ENCODE measurements at regions not wholly inside any gene's neighbourhood (a gene's known extent, or its start where the extent isn't known, plus 50 kb on each side); places are given as distances from the start of the nearest gene placed in this dataset.
A peak's percentile ranks its signal among the peaks of the same experiment; 100 is the strongest.

DNA sequence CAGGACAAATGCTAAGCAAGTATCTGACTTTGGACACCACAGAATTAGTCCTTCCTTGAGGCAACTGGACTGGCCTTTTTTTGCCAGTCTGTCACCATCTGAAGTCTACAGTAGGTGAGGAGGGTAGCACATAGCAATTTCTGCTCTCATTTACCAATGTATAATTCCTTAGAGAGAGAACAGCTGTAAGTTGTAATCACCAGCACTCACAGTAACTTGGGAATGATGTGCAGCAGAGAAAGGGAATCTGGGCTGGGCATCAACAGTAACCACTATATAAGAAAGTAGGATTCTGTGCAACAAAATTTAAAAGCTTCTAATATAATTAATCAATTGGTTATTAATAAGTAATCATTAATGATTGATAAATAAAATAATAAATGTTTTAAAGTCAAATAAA, 86.3 kb upstream of the FAT3 start:
- Histone ChIP-seq H3K9ac (no peak overlapping the region), H3K36me3 (replicated peaks in 1 of 2; ENCODE audit: control insufficient read depth in 1 of 2, insufficient read depth in 2 of 2, low read length in 1 of 2) (no peaks in the 10 kb centered on the region), H3K9me2 (no peaks in the 10 kb centered on the region), H4K20me1 (ENCODE audit: insufficient read depth) (no peaks in the 10 kb centered on the region), H3K4me3 (ENCODE audit: low read depth in 2 of 2, low read length in 1 of 2) (no peak overlapping the region), H3K9me3 (no peaks in the 10 kb centered on the region), H3K4me2 (no peak overlapping the region), H3K4me1 (ENCODE audit: control insufficient read depth in 1 of 2, insufficient read depth in 2 of 2, low read depth in 1 of 2, low read length in 1 of 2) (peaks cover 0 to 6% of the 10 kb centered on the region in 2 experiments; a peak in 2 of 4 replicates), H2AFZ (ENCODE audit: low read depth) (no peak overlapping the region), H3K79me2 (ENCODE audit: insufficient read depth) (no peaks in the 10 kb centered on the region), H3F3A (replicated peaks; ENCODE audit: insufficient read depth) (no peaks in the 10 kb centered on the region), H3K27me3 (ENCODE audit: insufficient read depth) (no peaks in the 10 kb centered on the region), H3K27ac (ENCODE audit: low read depth in 2 of 2, low read length in 1 of 2) (no peak overlapping the region)
- no peak for DNase-seq
- ChIA-PET POLR2A (no interaction called here), CTCF (interaction anchor here (1.5 to 1.8 kb wide), 2 partner anchors 14 to 73 kb away, joined by 4 to 5 read pairs; no protein-coding TSS in a partner anchor)
- TF ChIP-seq MEF2A (IDR thresholded peaks at IDR 0.05; ENCODE audit: borderline replicate concordance, low read depth) (no peak), TEAD4 (IDR thresholded peaks at IDR 0.05; ENCODE audit: borderline replicate concordance, insufficient read depth) (no peak), SMC3 (IDR thresholded peaks at IDR 0.05; ENCODE audit: low read depth, low read length) (no peak), ELF1 (IDR thresholded peaks at IDR 0.05) (no peak), RCOR1 (IDR thresholded peaks at IDR 0.05; ENCODE audit: low read length) (no peak)
- TF ChIP-seq, protein P1, sequence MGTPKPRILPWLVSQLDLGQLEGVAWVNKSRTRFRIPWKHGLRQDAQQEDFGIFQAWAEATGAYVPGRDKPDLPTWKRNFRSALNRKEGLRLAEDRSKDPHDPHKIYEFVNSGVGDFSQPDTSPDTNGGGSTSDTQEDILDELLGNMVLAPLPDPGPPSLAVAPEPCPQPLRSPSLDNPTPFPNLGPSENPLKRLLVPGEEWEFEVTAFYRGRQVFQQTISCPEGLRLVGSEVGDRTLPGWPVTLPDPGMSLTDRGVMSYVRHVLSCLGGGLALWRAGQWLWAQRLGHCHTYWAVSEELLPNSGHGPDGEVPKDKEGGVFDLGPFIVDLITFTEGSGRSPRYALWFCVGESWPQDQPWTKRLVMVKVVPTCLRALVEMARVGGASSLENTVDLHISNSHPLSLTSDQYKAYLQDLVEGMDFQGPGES (IDR thresholded peaks at IDR 0.05; ENCODE audit: low read depth, low read length) = no peak

DNA sequence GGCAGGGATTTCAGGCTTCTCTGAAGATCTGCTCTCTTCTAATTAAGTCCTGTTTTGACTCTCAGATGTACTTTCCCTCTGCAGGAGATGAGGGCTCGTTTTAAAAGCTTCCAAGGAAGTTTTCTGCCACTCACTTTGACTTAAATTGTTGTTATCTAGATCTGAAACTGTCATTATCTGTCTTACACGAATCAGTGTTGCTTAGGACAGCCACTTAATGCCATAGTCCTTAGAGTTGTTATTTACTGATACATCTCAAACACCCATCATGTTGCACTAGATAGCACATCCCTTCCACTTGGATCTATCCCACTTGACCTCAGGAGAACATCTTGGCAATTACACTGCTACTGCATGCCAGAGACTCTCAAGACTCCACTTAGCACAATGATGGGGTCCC, 86.9 kb upstream of the FAT3 start:
- Histone ChIP-seq H3K9me2 (no peaks in the 10 kb centered on the region), H3K79me2 (ENCODE audit: insufficient read depth) (no peaks in the 10 kb centered on the region), H3K36me3 (replicated peaks in 1 of 2; ENCODE audit: control insufficient read depth in 1 of 2, insufficient read depth in 2 of 2, low read length in 1 of 2) (no peaks in the 10 kb centered on the region), H3K27ac (ENCODE audit: low read depth in 2 of 2, low read length in 1 of 2) (no peak overlapping the region), H3K4me2 (no peak overlapping the region), H3K4me3 (ENCODE audit: low read depth in 2 of 2, low read length in 1 of 2) (no peak overlapping the region), H3K9ac (no peak overlapping the region), H3K4me1 (ENCODE audit: control insufficient read depth in 1 of 2, insufficient read depth in 2 of 2, low read depth in 1 of 2, low read length in 1 of 2) (peaks cover 0 to 6% of the 10 kb centered on the region in 2 experiments; a peak in 2 of 4 replicates), H3K27me3 (ENCODE audit: insufficient read depth) (no peaks in the 10 kb centered on the region), H3K9me3 (no peaks in the 10 kb centered on the region), H3F3A (replicated peaks; ENCODE audit: insufficient read depth) (no peaks in the 10 kb centered on the region), H4K20me1 (ENCODE audit: insufficient read depth) (no peaks in the 10 kb centered on the region), H2AFZ (ENCODE audit: low read depth) (no peak overlapping the region)
- CTCF ChIA-PET = interaction anchor here (0.5 to 1.8 kb wide), 3 partner anchors 14 to 74 kb away, joined by 3 to 5 read pairs (median 4); no protein-coding TSS in a partner anchor
- POLR2A ChIA-PET = no interaction called here
- 16% methylated on average over 2 of the region's 2 CpGs for WGBS (ENCODE audit: low lambda C conversion rate)
- TF ChIP-seq YY1 (IDR thresholded peaks at IDR 0.05; ENCODE audit: low read depth) = no peak
- DNase-seq = no peak

DNA sequence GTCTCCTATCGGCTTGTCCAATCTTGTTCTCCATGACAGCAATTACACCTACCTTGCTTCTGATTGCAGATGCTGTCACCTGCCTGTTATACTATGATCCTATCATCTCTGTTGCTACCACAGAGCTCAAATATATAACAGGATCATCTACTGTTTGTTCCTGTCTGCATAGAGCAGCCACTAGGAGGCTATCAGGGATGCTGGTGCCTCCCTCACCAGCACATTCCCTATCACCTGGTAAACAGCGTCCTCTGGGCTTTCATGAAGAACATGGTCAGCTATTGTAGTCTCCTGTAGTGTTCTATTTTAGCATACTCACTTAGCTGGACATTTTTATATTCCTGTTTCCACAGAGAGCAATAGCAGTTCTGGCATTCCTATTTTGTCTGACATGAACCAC, 87.8 kb upstream of the FAT3 start:
- Histone ChIP-seq H3K4me1 (ENCODE audit: control insufficient read depth in 1 of 2, insufficient read depth in 2 of 2, low read depth in 1 of 2, low read length in 1 of 2) (peaks cover 2 to 6% of the 10 kb centered on the region in 2 experiments; a peak in 3 of 4 replicates), H3K79me2 (ENCODE audit: insufficient read depth) (no peaks in the 10 kb centered on the region), H3K9ac (no peak overlapping the region), H3K27ac (ENCODE audit: low read depth in 2 of 2, low read length in 1 of 2) (no peak overlapping the region), H3K4me2 (no peak overlapping the region), H3K4me3 (ENCODE audit: low read depth in 2 of 2, low read length in 1 of 2) (no peak overlapping the region), H2AFZ (ENCODE audit: low read depth) (no peak overlapping the region), H3K9me2 (no peaks in the 10 kb centered on the region), H3K36me3 (replicated peaks in 1 of 2; ENCODE audit: control insufficient read depth in 1 of 2, insufficient read depth in 2 of 2, low read length in 1 of 2) (no peaks in the 10 kb centered on the region), H4K20me1 (ENCODE audit: insufficient read depth) (no peaks in the 10 kb centered on the region), H3K9me3 (no peaks in the 10 kb centered on the region), H3K27me3 (ENCODE audit: insufficient read depth) (no peaks in the 10 kb centered on the region), H3F3A (replicated peaks; ENCODE audit: insufficient read depth) (peaks cover 6% of the 10 kb centered on the region)
- WGBS (ENCODE audit: low lambda C conversion rate) = 73% methylated on average over 2 of the region's 2 CpGs
- ChIA-PET POLR2A (no interaction called here), CTCF (interaction anchor here (0.6 to 1.8 kb wide), 5 partner anchors 9 to 749 kb away, joined by 3 to 4 read pairs (median 4); no protein-coding TSS in a partner anchor)
- DNase-seq = no peak
- TF ChIP-seq RXRA (IDR thresholded peaks at IDR 0.05; ENCODE audit: borderline replicate concordance, low read depth) (no peak), TAF1 (IDR thresholded peaks at IDR 0.05; ENCODE audit: borderline replicate concordance, low read depth, low read length) (no peak), SMC3 (IDR thresholded peaks at IDR 0.05; ENCODE audit: low read depth, low read length) (peak; percentile 7; the same call in 1 of the 2 replicates), RCOR1 (IDR thresholded peaks at IDR 0.05; ENCODE audit: low read length) (no peak), RAD21 (IDR thresholded peaks at IDR 0.05; ENCODE audit: low read length) (peak; percentile 52), SIN3A (IDR thresholded peaks at IDR 0.05; ENCODE audit: borderline replicate concordance, low read depth, low read length) (no peak), GATA2 (CRISPR knock-in tag; IDR thresholded peaks at IDR 0.05) (no peak), FOSL2 (IDR thresholded peaks at IDR 0.05; ENCODE audit: borderline replicate concordance, low read depth) (no peak), EZH2phosphoT487 (IDR thresholded peaks at IDR 0.05; ENCODE audit: borderline replicate concordance, low read depth) (no peak)
- TF ChIP-seq, protein P2, sequence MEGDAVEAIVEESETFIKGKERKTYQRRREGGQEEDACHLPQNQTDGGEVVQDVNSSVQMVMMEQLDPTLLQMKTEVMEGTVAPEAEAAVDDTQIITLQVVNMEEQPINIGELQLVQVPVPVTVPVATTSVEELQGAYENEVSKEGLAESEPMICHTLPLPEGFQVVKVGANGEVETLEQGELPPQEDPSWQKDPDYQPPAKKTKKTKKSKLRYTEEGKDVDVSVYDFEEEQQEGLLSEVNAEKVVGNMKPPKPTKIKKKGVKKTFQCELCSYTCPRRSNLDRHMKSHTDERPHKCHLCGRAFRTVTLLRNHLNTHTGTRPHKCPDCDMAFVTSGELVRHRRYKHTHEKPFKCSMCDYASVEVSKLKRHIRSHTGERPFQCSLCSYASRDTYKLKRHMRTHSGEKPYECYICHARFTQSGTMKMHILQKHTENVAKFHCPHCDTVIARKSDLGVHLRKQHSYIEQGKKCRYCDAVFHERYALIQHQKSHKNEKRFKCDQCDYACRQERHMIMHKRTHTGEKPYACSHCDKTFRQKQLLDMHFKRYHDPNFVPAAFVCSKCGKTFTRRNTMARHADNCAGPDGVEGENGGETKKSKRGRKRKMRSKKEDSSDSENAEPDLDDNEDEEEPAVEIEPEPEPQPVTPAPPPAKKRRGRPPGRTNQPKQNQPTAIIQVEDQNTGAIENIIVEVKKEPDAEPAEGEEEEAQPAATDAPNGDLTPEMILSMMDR (IDR thresholded peaks at IDR 0.05) = peak; percentile 30
- TF ChIP-seq, protein P3, sequence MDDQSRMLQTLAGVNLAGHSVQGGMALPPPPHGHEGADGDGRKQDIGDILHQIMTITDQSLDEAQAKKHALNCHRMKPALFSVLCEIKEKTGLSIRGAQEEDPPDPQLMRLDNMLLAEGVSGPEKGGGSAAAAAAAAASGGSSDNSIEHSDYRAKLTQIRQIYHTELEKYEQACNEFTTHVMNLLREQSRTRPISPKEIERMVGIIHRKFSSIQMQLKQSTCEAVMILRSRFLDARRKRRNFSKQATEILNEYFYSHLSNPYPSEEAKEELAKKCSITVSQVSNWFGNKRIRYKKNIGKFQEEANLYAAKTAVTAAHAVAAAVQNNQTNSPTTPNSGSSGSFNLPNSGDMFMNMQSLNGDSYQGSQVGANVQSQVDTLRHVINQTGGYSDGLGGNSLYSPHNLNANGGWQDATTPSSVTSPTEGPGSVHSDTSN (IDR thresholded peaks at IDR 0.05) = no peak
- TF ChIP-seq, protein P4, sequence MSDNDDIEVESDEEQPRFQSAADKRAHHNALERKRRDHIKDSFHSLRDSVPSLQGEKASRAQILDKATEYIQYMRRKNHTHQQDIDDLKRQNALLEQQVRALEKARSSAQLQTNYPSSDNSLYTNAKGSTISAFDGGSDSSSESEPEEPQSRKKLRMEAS (IDR thresholded peaks at IDR 0.05; ENCODE audit: low read depth) = no peak
- TF ChIP-seq, protein P1 (IDR thresholded peaks at IDR 0.05; ENCODE audit: low read depth, low read length) = no peak

All from SK-N-SH (cell line).